Mammary epithelial cell (primary cell): ENCODE measurements at regions not wholly inside any gene's neighbourhood (a gene's known extent, or its start where the extent isn't known, plus 50 kb on each side); places are given as distances from the start of the nearest gene placed in this dataset.

Experiments used
- CTCF ChIP-seq, 2 donors: IDR thresholded peaks in 1 of 2; conservative IDR thresholded peaks in 1 of 2; 2 replicates each; pipeline ENCODE4 v1.5.1; 2011 to 2012; ENCODE audit warnings: inconsistent platforms in 2 of 2, low read length in 2 of 2, mild to moderate bottlenecking in 2 of 2, control low read depth in 1 of 2, low read depth in 1 of 2; ENCODE audit not compliant: insufficient read depth in 1 of 2; ENCODE audit errors: extremely low read depth in 1 of 2
- EZH2 ChIP-seq: IDR thresholded peaks from 2 replicates; pipeline ENCODE4 v1.6.1; 2012; ENCODE audit warnings: low read length, inconsistent platforms, borderline replicate concordance

- no peak for TF ChIP-seq CTCF (conservative IDR thresholded peaks at IDR 0.05 in 1 of 2, IDR thresholded peaks at IDR 0.05 in 1 of 2; ENCODE audit: extremely low read depth in 1 of 2, insufficient read depth in 1 of 2, low read depth in 1 of 2, low read length in 2 of 2)
- no peak for TF ChIP-seq EZH2
These were observed 194.7 kb upstream of the NANOGP8 start for GRCh38 chr15:35279811-35280210.
